ENCODE measurements at regions not wholly inside any gene's neighbourhood (a gene's known extent, or its start where the extent isn't known, plus 50 kb on each side); places are given as distances from the start of the nearest gene placed in this dataset.

DNA sequence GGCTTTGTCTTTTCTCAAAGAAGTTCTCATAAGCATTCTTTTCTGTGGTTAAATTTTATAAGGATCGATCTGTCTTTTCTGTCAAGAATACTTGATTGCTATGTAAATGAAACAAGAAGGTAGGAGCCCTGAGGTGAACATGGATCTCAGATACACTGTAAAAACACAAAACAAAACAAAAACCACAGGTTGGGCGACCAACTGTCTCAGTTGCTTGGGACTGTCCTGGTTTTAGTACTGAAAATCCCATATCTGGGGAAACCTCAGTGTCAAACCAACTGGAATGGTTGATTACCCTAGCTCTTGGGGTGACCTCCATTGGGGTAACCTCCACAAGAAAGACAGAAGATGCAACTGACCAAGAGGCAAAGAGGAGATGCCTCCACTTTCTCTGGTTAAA, 55.8 kb upstream of the TMEM178A start:
- no peak for DNase-seq (ENCODE audit: low read depth, low spot score)
- no CpG with 5 or more reads among the region's 2 CpGs for WGBS (ENCODE audit: insufficient coverage, insufficient read length)
- Histone ChIP-seq H3K4me1 (ENCODE audit: control insufficient read depth, insufficient read depth, low read length) (no peaks in the 10 kb centered on the region), H3K27me3 (ENCODE audit: control insufficient read depth, insufficient read depth, low read length) (no peaks in the 10 kb centered on the region), H3K9me3 (ENCODE audit: control insufficient read depth, insufficient read depth, low read length) (no peaks in the 10 kb centered on the region), H3K36me3 (ENCODE audit: control insufficient read depth, insufficient read depth, low read length) (no peaks in the 10 kb centered on the region), H3K27ac (ENCODE audit: low read length) (no peak overlapping the region), H3K4me3 (ENCODE audit: low read length) (no peak overlapping the region)

DNA sequence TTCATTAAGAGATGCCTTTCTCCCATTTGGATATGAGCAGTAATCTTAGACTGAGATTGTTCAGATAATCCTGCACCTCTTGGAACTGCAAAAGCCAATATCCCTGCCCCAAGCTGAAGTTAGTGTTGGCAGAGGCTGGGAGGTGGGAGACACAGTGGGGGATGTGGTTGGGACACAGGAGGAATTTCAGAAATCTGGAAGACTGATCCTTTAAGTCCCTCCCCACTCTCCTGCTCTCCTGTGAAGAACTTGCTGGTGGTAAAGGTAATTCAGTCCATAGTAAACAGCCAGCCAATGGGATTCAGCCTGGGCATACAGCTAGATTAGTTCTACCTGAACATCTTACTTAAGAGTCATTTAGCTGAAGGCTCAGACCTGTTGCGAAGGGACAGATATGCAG, 50.0 kb upstream of the TMEM178A start:
- H3K9me3 ChIP-seq (ENCODE audit: control insufficient read depth, insufficient read depth, low read length): no peaks in the 10 kb centered on the region
- peaks cover 4% of the 10 kb centered on the region; the same call in 1 of the 2 replicates for H3K4me1 ChIP-seq (ENCODE audit: control insufficient read depth, insufficient read depth, low read length)
- no peaks in the 10 kb centered on the region for H3K36me3 ChIP-seq (ENCODE audit: control insufficient read depth, insufficient read depth, low read length)
- H3K27me3 ChIP-seq (ENCODE audit: control insufficient read depth, insufficient read depth, low read length): no peaks in the 10 kb centered on the region
- H3K27ac ChIP-seq (ENCODE audit: low read length): no peak overlapping the region
- no peak for DNase-seq (ENCODE audit: low read depth, low spot score)
- WGBS (ENCODE audit: insufficient coverage, insufficient read length): no CpG with 5 or more reads among the region's 1 CpG
- no peak overlapping the region for H3K4me3 ChIP-seq (ENCODE audit: low read length)
